HG02938 (cell line): ENCODE measurements at regions not wholly inside any gene's neighbourhood (a gene's known extent, or its start where the extent isn't known, plus 50 kb on each side); places are given as distances from the start of the nearest gene placed in this dataset.

Source experiments
- ATAC-seq: cut with Tn5 transposase; IDR thresholded peaks from one replicate; pipeline ENCODE4 v1.9.1; 2021; ENCODE audit warnings: mild to moderate bottlenecking, moderate library complexity; ENCODE audit not compliant: unreplicated experiment

DNA sequence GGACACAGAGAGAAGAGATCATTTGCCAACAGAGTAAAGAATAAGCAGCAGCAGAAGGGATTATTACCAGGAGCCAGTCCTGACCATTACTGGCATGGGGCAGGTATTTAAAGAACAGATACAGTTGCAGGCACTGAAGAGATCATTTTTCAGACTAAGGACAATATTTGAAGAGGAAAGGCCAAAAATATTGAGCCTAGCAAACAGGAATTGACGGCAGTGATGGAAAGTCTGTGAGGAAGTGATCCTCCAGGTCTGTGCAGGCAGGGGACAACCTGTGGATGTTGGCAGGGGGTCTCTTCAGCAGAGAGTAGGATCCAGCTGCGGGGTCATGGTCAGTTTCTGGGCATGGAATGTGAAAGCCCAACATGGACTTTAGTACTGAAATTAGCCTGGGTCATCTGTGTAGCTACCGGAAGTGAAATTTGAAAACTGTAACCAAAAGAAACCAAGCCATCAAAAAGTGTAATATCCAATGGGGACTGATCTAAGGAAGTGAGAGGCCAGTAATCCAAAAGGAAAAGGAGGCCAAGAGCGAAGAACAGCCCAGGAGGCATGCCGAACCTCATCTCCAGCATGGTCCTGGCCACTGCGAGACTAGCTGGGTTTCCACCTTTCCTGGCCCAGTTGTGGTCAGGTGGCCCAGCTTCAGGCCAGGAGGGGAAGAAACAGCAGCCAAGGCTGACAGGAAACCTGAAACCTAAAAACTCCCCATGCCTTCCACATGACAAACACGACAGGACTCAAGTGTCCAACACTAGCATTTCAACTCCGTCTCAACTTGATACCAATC is 115.1 kb upstream of the TNFAIP3 start:
- no peak for ATAC-seq

DNA sequence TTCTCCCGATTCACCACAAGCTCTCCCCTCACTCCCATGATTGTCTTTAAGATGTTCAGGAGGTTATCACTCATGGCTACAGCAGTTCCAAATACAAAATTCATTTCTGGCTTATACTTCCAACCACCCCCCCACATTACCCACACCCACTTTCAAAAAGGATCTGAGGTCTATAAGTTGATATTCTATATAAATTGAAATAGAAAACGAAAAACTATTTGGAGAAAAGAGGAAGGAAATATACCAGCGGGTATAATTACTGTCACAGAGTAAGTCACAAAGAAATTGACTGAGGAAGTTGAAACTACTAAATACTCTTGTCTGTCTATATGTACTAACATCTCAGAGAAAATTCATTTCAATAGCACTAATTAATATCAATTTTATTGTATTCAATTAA is 112.7 kb upstream of the TNFAIP3 start:
- peak; percentile 58 for ATAC-seq

DNA sequence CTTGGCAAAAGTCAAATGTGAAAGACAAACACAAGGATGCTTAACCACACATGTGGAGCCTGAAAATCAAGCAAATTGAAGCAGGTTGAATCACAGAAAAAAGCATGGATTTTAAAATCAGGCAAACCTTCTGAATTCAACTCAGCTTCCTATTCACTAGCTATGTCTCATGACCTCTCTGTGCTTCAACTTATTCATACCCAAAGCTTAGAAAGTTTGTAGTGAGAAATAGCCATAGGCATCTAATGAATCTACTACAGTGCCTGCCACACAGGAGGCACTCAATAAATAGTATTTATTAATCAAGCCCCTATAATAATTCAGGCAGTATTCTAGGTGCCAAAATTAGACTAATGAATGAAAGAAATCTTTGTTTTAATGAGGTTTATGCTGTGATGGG is 112.2 kb upstream of the TNFAIP3 start:
- ATAC-seq = no peak

DNA sequence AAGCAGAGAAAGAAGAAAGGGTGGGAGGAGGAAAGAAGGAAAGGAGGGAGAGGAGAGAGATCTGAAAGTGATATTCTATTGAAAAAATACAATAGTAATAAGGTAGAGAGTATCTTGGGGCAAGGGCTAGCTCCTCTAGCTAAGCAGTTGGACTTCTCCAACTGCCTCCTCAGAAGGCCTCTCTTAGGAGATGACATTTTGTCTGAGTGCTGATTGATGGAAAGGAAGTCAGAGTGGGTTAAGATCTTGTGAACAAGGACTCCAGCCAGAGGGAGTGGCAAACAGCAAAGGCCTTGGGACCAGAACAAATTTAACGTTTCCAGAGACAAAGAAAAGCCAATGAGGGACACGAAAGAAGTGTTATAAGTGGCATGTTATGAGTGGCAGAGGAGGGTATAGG is 111.8 kb upstream of the TNFAIP3 start:
- ATAC-seq = no peak

DNA sequence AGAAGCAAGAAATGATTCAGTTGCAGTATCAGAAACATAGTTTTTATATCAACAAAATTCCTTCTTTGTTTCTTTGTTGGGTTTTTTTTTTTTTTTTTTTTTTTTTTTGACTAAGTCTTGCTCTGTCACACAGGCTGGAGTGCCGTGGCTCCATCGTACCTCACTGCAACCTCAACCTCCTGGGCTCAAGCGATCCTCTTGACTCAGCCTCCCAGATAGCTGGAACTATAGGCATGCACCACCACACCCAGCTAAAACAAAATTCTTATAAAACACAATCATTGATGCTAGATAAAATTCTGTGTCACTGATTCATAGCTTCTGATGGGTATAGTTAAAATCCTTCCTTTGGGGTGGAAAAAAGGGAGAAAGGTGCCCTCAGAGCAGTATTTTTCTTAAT is 110.3 kb upstream of the TNFAIP3 start:
- no peak for ATAC-seq

DNA sequence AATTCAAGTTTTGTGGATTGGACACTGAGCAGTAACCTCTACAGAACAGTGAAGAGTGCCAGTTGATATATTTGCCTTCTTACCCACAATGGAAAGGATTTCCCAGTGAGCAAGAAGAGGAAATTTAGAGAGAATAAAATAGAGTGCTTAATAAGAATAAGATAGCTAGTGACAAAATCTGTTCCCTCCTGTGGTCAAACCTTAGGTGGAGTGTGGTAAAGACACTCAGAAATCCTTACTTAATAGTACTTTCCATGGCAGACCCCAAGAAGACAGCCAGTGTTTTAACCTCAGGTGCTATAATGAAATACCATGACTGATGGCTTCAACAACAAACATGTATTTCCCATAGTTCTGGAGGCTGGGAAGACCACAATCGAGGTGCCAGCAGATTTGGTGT is 108.4 kb upstream of the TNFAIP3 start:
- ATAC-seq = no peak

DNA sequence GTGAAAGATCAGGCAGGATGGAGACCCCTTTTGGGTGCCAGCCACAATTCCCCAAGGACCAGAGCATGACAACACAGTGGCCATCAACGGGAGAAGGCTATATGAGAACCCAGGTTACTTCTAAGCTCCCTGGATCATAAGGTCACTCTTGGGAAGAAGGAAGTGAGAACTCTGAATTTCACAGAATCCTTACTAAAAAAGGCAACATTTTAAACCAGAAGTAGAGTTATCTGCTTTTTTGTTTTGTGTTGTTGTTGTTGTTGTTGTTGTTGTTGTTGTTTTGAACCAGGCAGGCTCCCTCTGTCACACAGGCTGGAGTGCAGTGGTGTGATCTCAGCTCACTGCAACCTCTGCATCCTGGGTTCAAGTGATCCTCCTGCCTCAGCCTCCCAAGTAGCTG is 107.4 kb upstream of the TNFAIP3 start:
- no peak for ATAC-seq

DNA sequence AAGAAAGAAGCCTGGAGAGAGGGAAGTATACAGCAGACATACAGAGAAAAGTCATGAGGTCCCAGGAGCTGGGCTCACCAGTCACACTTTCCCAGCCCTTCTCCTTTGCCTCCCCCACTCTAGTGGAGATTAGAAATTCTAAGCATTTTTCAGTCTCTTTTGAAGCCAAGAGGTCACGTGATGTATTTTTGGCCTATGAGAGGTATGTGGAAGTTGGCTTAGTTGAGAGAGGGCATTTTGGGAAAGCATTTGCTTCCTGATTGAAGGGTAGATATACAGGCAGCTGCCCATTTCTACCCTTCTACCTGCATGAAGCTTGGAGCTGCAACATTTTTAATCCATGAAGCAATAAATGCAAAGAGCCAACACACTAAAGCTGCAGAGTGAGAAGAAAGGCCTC is 106.0 kb upstream of the TNFAIP3 start:
- no peak for ATAC-seq

DNA sequence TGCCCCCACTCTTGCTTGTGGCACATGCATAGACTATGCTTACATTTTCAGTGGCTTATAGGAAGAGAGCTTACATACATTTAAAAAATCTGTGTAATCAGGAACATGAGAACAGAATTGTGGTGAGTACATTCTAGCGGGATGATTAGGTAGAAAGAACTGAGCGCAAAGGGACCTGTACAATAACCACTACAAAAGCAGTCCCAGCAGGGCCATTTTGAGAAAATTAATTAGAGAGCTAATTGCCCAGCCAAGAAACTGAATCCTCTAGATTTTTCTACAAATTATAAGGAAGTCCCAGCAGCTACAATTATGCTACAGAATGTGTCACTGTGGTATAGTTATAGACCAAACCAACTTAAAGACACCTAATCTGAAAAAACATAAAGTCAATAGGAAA is 105.6 kb upstream of the TNFAIP3 start:
- ATAC-seq = no peak

DNA sequence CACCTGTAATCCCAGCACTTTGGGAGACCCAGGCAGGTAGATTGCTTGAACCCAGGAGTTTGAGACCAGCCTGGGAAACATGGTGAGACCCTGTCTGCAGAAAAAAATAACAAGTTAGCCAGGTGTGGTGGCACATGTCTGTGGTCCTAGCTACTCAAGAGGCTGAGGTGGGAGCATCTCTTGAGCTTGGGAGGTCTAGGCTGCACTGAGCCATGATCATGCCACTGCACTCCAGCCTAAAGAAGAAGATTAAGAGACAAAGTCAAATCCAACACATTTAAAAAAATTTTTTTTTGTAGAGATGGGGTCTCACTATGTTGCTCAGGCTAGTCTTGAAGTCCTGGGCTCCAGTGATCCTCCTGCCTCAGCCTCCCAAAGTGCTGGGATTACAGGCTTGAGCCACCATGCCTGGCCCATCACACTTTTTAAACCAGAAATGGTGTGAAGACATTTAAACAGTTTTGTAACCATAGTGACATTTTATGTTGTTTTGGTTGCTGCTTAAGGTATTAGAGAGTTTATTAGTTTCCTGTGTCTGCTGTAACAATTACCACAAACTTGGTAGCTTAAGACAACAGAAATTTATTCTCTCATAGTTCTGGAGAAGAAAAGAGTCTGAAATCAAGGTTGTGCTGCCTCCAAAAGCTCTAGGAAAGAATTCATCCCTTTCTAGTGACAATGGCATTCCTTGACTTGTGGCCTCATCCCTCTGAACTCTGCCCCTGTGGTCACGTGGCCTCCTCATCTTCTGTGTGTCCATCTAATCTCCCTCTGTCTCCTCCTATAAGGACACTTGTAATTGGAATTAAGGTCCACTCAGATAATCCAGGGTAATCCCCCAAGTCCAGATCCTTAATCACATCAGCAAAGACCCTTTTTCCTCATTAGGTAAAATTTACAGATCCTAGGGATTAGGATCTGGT is 104.6 kb upstream of the TNFAIP3 start:
- no peak for ATAC-seq

DNA sequence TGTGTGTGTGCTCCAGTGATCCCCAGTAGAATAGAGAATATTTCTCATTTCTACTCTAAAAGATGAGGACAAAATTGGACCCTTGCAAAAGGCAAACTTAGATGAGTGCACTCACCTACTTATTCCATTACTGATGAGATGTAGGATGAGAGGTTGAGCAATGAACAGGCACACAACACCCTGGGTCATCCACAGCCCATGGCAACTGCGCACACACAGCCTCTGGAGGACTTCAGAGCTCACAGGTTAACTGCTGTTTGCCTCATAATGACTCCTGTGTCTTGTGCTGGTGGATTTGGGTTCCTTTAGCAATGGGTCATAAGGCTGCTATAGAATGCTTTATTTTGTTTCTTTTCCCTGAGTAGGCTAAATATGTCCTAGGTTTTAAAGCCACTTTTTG is 103.6 kb upstream of the TNFAIP3 start:
- ATAC-seq = no peak

DNA sequence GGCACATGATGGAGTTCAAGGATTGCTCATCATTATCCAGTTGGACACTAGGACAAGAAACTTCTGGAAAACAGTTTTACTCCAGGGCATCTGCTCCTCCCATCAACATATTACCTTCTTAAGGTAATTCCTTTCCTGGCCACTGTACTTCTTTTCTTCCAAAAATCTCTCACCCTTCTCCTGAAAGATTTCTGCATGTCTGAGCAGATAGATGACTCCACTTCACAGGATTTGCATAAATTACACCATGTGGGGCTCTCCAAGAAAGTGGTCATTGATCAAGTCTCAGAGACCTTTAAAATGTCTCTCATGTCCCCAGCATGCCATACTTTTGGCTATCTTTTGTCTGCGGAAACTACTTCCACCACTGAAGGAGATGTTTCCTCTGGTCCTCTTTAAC is 103.2 kb upstream of the TNFAIP3 start:
- ATAC-seq = no peak

DNA sequence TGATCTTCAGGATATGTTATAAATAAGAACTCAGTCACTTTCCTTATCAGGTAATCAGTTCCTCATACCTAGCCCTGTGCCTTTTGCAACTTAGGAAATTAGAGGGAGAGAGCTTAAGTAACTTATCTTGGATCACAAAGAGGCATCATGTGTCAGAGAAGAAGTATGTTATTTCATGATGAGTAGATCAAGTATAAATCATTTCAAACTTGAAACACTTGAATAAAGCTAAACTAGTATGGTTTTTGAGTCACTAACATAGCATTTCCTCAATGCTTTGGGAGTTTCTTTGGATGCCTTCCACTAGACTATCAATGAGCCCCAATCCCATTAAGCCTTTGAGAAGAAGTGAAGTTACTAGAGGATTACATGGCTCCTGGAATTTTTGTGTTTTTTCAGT is 102.6 kb upstream of the TNFAIP3 start:
- ATAC-seq = no peak

DNA sequence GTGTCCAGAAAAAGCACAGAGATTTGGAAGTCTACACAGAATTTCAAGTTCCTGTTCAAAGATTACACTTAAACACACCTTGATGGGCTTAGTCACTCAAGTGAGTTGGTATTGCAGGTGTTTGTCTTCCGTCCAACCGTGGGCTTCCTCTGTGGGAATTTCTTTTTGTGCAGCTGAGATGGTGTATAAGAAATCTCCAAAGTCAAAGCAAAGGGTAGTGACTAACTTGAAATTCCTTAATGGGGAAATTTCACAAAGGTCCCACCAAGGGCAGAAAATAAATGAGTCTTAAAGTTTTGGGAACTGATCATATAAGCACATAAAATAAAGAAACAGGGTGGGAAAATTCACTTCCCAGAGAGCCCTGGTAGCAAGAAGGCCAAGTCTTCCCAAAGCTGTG is 102.0 kb upstream of the TNFAIP3 start:
- ATAC-seq = no peak

DNA sequence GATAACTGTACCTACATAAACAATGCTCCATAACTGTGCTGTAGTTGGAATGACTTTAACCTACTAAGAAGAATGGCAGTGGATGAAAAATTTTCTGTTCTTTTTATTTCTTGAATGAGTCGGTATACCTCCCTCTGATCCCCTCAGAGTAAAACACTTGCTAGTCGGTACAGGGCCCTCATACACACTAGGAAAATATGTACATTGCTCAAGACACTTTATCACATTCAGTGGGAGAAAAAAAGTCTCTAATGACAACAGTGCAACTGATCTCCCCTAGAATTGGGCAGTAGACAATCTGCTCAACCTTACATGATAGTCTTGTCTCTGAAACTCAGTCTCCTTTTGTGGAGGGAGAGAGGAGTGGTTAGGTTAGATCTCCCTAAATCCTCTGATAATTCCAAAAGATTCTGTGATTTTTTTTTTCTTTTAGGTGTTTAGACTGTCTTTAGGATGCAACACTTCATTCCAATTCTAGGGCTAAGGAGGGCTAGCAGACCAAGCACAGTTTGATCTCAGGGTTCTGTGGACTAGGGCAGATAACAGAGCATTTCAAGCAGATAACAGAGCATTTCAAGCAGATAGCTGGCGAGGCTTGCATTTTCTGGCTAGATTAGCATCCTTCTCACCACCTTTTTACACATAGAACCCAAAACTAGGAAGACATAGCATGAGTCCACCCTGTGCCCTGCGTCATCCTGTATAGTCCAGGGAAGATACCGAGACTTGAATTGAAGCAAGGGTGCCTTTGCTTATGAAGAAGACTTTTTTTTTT is 100.3 kb upstream of the TNFAIP3 start:
- no peak for ATAC-seq

DNA sequence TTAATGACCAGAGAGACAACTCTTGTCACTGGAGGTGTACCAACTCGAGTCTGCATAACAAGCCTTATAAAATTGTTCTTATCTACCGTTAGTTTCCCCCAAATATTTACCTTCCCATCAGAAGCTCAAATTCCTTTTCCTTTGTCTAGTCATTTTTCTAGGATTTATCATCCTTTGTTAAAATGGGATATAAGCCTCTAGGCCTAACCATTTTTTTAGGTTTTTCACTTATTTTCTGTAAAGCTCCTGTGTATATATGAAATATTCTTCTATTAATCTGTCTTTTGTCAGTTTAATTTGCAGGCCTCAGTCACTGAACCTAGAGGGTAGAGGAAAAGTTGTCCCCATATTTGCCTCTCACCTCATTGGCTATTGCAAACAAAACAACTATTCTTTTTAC is 99.6 kb upstream of the TNFAIP3 start:
- ATAC-seq = no peak

DNA sequence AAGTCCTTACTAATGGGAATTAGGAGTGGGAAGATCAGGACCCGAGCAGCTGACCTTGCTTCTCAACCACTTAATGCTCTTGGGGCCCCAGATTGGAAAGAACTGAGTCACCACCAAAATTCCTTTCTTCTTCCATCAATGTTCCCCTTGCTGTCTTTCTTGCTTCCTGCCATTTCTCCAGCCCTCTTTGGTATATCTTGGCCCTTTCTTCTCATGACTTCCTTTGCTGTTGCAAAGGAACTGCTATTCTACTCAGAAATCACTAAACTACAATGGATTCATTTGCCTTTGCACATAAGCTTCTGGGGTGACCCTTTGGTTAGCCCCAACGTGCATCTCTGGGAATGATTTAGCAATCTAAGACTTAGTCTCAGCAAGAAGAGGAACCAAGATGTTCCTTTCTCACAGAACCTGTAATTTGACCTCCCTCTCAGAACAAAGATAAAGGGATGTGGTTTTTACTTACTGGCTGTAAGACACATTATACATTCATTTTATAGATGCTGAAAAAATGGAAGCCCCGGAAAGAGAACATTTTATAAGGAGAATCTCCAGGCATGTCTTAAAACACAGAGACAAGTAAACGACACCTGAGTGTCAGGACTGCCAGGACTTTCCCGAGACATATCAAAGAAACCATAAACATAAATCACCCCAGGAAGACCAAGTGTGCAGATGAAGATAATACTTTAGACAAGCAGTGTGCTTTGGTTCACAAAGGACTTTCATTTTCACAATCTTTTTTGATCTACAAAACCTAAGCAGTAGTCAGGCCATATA is 99.0 kb upstream of the TNFAIP3 start:
- ATAC-seq = peak; percentile 80

DNA sequence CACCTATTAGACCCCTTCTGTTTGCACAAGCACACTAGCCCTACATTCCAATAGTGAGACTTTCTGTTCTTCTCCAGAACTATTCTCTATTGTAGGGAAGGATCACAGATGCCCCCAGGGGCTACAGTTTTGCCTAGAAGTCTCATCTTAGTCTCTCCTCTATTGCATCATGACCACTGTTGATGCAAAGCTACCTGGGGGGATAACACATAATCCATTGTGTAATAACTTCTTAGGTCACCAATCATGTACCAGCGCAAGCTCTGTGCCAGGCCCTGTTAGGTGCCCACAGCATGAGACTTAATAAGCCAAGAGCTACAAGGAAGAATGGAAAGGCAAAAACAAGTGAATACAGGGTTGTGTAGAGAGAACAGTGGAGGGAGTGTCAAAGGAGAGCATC is 98.1 kb upstream of the TNFAIP3 start:
- ATAC-seq = no peak

DNA sequence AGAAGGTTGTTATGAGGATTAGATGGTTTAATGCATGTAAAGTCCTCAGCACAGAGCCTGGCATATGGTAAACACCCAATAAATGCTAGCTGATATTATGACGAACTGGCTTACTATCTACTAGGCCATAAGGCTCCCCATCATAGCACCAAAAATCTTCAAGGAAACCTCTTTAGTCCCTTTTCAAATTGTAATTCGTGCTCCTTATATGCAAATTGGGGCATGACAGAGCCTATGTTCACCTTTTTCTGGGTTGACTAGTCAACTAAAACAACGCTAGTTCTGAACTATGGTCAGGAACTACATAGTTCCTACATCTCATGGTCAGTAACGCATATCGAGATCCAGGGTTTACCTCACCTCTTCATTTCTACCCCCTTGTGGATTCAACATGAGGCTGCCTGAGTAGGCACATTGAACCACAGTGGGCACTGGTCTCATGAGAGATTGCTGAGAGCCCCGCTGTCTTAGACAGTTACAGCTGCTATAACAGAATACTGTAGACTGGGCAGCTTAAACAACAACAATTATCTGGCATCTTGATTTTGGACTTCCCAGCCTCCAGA is 97.2 kb upstream of the TNFAIP3 start:
- no peak for ATAC-seq

DNA sequence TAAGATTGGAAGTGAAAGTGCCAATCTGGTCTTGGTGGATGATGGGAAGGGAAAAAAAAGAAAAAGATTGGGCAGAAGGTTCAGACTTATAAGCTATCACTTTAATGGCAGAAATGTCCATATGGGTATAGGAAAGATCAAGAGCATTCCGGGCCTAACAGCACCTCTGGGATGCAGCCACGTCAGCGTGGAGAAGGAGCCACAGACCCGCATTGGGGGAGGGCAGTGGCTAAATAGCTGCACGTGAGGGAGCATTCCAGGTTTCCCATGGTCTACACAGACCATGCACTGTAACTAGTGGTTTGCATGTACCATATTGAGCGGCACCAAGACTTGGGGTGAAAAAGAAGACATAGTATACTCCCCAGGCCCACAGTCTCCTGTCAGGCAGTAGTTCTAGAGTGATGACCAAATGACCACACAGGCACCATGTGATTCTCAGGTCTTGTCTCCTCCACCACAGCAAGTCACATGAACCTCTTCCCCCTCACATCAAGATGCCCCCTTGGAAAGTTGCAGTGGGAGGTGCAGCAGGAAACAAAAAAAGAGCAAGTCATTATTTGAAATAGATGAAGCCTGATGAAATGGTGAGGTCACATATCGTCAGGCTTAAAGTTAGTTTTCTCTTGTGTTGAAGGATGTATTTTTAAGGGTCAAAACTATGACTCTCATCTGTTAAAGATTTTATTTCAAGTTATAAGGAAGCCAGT is 94.4 kb upstream of the TNFAIP3 start:
- ATAC-seq = no peak
